ENCODE measurements at regions not wholly inside any gene's neighbourhood (a gene's known extent, or its start where the extent isn't known, plus 50 kb on each side); places are given as distances from the start of the nearest gene placed in this dataset.

DNA sequence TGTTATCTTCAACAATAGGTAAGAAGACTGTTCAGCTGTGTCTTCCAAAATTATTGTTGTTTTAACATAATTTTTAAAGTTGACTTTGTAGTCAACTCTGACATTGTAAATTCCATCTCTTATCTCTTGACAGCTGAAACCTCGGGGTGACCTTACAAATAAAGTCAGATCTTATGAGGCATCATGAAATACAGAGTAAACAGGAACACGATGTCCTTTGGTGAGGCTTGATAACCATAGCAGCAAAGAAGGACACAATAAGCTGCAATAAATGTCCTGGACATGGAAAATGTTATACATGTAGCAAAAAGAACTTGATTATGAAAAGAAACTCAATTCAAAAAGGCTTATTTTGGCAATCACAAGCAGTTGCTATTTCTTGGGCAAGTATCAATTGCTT lies 618.9 kb upstream of the SLC39A10 start:
- DNase-seq: no peak

DNA sequence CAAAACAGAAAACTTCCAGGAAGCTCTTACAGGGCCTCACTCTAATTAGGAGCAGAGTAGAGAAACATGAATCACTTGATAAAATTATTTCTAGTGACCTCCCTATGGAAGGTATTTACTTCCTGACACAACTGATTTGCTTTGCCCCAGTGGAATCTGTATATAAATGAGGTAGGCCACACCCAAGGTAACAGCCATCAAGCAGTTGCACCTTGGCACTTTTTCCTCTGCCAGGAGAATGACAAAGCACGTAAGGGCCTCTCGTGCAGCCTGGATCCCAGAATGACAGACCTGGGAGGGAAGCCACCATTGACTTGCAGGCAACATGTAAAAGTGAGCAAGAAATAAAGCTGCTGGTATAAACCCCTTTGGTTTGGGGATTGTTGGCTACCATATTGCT lies 620.0 kb upstream of the SLC39A10 start:
- no peak for DNase-seq

DNA sequence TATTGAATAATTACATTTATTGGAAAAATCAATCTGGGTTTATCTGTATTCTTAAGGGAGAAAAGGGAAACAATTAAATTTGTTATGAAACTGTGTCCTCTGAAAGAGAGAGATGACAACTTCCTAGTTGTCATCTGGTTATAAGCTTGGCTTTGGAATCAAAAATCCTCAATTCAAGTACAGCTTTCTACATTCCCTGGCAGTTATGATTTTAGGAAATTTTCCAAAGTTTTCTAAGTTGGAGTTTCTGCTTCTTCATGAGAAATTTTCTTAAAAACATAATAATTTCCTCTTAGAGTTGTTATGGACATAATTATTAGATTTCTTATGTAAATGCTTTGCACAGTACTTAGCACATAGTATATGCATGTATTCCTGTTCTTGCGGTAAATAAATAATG lies 625.6 kb upstream of the SLC39A10 start:
- DNase-seq: no peak

DNA sequence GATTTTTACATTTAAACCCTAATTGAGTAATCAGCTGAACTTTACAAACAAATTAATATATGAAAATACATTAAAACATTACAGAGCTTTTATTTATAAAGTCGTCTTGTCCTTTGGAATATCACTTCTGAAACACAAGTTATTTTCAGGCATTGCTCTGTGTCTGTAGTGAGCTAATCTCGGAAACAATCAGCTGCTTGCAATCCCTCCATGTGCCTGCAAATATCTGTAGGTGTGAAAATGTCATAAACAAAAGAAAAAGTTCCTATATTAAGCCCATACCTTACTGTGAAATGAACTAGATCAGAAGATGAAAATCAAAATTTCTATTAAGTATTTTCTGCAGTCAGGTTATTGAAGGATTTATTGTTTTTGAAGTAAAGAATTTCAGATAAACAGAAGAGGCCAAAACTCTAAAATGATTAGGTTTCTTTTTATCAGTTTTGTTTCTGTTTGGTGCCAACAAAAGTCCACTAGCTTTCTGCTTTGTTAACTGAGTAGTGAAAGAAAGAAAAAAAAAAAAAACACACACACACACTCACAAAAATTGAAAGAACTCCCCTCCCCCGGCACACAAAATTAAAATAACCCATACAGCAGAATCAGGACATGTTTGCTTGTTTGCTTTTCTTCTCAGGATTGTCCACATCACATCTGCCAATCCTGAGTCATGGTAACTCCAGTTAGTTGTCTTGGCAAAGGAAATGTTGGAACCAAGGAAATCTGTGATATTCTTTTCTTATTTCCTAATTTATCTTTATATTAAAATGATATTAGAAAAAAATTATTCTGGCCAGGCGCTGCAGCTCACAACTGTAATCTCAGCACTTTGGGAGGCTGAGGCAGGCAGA lies 627.0 kb upstream of the SLC39A10 start:
- no peak for DNase-seq

DNA sequence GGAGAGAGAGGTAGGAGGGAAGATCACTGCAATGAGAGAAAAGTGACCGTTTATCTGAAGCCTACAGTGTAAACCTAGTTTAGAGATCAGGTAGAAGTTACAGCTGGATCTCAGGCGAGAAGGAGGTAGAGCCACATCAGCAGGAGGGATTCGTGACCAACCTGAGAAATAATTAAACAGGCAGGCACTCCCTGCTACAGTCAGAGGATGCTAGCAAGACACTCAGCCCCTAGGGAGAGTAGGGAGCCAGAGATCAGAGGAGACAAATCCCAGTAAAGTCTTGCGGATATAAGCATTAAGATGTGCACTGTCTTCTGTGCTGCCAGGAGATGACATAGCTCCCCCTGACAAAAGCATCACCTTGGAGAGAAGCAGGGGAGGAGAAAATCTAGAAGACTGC lies 629.1 kb upstream of the SLC39A10 start:
- no peak for DNase-seq

DNA sequence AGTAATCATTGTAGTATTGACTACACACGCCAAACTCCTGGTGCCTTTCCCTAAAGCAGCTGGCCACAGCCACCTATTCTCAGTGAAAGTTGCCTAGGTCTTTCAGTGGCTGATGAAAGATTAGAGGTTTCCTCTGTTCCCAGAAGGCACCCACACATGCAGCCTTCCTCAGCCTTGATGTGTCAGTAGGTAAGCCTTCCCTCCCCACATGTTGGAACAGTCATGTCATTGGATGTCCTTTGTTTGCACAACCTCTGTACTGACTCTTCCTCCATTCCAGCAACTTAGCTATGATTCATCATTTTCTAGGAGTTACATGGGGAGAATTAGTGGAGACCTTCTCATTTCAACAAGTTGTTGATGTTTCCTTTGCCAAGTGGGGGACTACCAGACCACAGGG lies 630.8 kb upstream of the SLC39A10 start:
- DNase-seq: peak; percentile 45

DNA sequence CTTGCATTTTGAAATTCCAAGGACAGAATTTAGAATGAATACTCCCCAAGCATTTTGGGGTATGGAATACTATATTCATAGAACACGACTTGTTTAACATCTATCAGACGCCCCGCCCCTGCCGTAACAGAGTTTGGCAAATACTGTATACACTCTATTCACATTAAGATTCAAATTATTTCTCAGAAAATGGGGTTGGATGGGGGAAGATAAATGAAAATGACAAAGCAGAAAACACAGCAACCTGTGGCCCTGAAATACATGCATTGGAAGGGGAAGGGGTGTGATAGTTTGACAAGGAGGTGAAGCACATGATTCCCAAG lies 634.6 kb upstream of the SLC39A10 start:
- DNase-seq: no peak

DNA sequence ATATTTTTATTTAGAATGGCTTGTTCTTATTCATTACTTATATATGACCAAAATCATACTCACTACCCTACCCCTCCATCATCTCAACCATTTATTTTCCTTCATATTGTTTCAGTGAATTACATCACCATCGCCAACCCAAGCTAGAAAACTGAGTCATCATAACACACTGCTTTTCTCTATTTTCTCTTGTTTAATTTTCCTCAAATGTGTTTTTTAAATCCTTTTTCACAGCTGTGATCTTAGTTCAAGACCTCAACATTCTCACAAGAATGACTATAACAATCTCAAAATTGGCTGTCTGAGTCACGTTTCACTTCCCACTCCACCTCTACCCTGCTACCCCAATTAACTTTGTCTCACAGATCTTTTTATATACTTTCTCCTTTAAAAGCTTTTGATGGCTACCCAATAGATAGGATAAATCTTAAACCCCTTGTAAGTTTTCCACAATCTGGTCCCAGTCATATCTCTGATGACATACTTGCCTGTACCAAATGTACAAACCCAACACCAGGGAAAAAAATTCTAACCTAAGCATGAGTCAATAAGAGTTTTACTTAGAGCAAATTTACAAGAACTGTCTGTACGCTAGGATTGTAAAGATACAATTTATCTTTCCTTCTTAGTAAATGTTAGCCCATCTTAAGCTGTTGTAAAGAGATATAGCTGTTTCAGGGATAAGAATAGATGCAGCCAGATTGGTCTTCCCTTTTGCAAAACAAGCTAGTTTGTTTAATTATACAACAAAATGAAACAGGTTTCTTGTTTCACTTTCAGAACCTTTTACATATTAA lies 635.1 kb upstream of the SLC39A10 start:
- DNase-seq: peak; percentile 17

DNA sequence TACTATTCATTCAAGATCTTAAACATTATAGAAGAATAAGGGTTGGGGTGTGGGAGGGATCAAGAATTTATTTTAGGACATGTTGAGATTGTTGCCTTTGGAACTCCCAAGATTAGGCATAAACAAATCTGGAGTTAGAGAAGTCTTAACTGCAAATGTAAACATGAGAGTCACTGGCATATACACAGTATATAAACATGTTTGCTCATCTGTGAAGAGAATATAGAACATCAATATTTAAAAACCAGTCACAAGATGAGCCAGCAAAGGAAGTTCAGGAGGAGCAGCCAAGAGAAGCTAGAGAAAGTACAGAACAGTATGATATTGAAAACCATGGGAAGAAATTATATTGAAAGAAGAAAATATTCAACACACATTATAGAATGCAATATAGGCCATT lies 638.6 kb upstream of the SLC39A10 start:
- no peak for DNase-seq

DNA sequence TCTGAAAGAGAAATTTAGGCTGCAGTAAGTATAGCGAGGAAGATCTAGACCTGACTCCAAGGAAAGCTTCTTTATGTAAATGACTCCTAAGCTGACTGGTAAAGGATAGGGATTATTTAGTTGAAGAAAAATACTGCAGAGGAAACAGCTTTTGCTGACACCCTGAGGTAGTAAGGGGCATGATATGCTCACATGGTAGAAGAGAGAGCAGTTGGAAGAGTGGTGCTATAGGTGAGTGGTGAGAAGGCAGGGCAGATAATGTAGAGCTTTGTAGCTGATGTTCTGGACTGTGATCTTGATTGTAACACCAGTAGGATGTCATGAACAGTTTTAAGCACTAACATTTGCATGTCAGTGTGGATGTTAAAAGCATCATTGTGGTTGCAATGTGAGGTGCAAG lies 639.1 kb upstream of the SLC39A10 start:
- no peak for DNase-seq

DNA sequence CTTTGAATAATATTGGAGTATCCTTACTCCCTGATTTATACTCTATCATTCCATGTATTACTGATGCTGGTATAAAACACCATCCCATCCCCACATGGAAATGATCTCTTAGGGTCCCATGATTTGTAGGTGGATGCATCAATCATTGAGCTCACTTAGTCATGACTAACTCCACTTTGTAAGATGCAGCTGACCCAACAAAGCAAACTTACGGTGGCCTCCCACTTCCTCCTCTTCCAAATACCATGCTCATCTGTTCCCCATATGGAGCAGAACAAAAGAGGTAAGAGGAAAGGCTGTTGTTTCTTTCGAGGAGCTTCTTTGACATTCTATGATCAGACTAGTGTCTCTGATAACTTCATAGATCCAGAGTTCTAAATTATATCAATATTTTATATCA lies 640.2 kb upstream of the SLC39A10 start:
- peak; percentile 72 for DNase-seq

DNA sequence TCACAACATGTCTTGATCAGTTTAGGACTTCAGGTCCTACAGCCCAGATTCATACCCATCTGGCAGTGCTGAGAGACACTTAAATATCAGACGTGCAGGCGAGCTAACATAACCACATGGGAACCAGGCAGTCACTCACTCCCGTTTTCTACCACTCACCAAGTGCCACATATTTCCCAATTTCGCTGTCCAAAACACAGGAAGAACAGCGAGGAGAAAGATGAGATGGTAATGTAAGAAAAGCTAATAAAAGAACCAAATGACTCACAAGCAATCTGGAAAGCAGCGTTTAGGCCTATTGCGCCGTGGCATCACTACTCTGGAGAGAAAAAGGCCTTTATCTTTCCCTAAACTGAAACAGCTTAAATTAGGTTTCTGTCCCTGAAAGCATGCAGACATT lies 647.8 kb upstream of the SLC39A10 start:
- DNase-seq: peak; percentile 75

DNA sequence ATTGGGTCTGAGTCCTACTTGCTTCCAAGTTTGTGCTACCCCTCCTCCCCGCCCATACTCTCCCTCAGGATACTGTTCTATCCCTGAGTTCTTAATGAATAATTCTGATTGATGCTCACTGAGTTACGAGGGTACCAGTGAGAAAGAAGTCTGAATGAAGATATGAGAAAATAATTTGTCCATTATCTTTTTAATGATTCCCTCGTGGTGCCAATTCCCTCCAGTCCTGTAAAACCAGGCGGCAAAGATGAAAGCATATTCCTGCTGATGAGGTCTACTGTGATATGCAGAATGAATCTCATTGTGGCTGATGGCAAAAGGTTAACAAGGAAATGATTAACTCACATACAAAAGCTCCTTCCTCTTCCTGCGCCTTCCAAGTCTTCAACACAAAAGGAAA lies 650.2 kb upstream of the SLC39A10 start:
- no peak for DNase-seq

DNA sequence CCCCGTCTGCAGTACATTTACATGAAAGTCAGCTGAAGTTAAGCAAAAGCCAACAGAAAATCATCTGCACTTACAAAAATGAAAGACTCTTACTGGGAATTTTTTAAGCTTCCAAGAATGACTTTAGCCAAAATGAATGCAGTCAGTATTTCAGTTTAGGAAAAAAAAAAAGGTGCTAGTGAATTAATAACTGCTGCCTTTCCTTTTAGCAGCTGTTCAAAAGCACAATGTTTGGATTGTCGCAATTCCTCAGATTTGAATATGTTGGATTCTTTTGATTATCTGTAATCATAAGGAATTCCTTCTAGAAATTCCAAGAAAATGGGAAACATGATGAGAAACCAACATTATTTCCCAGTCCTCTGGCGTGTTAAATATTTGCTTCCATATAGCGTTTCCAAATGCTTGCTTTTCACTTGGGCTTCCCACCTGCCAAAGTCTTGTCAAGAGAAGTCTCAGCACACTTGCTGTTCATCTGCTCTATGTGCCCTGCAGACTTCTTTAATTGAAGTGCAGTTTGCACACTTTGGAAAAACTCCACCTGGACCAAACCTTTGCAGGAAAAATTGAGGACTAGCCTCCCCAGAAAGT lies 653.0 kb upstream of the SLC39A10 start:
- peak; percentile 17 for DNase-seq

DNA sequence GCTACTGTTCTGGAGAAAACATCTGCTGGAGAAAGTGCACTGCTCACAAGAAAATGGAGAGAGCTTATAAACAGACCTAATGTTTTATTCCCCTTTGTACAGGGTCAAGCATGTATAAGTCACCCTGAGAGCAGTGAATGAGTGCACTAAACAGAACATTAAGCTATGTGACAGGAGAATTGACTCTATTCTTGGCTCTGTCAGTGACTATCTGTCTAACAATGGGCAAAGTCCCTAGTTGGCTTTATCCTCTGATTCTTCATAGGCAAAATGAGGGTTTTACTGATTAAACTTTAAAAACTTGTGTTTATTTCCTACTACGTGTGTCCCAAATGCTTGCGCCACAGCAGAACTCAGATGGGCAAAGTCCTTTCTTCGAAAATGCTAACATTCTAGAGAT lies 655.1 kb upstream of the SLC39A10 start:
- DNase-seq: no peak

DNA sequence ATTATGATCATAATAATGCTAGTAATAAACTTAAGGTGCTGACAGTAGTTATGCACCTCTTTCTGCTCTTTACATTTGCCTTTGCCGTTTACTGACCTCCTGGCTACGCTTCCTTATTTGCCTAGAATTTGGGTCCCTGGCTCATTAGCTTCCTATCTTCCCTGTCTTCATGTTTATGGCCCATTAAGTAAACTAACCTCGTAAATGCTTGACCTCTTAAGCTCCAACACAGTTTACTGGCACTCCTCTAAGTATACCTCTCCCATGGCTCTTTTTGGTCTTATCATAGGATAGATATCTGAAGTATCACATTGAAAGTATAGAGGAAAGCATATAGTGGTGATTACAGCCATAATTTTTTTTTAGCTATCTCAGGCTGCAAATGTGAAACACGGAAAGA lies 657.3 kb upstream of the SLC39A10 start:
- DNase-seq: no peak

DNA sequence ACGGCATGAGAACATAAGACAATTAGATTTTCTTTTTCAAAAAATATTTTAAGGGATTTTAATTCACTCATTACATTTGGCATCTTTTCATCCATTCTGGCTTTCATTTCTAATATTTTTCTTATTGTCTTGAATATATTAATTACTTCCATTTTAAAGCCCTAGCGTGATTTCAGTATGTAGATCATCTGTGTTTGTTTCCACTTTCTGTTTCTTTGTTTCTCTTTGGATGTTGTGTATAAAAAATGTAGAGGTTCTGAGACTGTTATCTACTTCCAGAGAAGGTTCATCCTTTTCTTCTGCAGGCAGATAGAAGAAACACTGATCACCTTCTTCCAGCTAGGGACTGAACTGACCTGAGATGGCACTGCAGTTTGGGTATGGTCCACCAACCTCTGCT lies 664.4 kb upstream of the SLC39A10 start:
- no peak for DNase-seq

DNA sequence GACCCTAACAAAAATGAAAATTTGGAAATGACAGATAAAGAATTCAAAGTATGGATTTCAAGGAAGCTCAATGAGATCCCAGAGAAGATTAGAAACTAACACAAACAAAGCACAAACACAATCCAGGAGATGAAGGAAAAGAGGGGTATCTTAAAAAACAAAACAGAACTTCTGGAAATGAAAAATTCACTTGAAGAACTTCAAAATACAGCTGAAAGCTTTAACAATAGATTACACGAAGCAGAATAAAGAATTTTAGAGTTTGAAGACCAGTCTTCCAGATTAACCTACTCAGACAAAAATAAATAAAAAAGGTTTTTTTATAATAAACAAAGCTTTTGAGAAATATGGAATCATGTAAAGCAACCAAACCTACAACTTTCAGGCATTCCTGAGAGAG lies 671.8 kb upstream of the SLC39A10 start:
- DNase-seq: no peak

DNA sequence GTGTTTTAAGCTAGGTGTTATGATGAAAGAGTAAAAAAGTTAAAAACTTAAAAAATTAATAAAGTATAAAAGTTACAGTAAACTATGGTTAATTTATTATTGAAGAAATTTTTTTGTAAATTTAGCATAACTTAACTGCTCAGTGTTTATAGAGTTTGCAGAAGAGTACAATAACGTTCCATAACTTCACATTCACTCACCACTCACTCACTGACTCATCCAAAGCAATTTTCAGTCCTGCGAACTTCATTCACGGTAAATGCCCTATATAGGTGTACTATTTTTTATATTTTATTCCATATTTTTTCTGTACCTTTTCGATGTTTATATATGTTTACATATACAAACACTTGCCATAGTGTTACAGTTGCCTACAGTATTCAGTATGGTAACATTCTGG lies 694.8 kb upstream of the SLC39A10 start:
- no peak for DNase-seq

DNA sequence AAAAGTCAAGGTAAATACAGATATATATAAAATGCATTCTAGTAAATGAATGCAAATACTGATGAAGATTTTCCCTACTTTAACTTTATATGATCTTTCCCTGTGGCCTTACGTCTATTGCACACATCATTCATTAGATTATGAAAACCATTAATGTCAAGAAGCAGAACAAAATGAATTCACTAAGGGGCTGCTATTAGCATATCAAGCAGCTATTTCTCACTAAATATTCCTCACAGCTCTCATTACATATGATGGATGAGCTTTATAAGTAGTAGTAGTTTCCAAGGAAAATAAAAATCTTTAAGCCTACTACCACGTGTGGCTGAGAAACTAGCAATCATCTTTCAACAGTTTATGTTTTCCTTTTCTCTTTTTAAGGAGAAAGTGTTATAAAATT lies 702.8 kb upstream of the SLC39A10 start:
- no peak for DNase-seq

DNA sequence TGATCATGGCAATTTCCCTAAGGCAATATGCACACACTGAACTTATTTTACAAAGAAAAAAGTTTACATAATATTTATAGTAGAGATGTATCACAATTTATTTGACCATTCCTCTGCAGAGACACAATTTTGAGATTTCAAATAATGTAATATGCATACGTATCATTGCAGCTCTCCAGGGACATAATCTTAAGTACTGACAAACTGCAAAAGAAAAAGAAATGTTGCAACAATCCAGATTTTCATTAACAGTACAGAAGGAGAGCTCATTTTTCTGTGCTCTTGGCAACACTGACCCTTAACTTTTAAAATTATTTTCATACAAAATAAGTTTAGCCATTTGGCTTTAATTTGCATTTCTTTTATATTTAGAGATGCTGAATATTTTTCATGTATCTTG lies 710.2 kb upstream of the SLC39A10 start:
- DNase-seq: no peak

DNA sequence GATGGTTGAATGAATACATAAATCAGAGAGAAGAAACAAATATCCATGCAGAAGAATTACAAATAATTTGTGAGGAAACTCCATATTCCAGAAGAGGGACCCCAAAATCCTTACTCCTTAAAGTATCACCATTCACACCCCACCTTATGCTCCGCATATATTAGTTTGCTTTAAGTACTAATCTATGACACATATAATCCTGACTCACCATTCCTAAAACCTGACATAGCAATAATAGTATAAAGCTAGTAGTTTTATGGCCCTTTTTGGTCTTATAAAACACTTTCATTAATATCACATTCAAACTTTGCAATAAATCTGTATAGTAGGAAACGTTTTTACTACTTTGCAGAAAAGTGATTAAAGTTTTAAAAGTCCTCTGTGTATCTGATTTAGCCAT lies 719.0 kb upstream of the SLC39A10 start:
- DNase-seq: no peak

DNA sequence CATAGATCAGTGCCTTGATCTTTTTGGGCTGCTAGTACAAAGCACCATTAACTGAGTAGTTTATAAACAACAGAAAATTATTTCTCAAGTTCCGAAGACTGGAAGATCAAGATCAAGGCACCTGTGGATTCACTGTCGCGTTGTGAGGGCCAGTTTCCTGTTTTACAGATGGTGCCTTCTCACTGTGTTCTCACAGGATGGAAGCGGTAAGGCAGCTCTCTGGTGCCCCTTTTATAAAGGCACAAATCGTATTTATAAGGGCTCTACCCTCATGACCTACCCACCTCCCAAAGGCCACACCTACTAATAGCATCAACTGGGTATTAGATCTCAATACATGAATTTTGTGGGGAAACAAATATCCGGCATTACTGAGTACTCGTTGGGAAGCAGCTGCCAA lies 729.5 kb upstream of the SLC39A10 start:
- no peak for DNase-seq

DNA sequence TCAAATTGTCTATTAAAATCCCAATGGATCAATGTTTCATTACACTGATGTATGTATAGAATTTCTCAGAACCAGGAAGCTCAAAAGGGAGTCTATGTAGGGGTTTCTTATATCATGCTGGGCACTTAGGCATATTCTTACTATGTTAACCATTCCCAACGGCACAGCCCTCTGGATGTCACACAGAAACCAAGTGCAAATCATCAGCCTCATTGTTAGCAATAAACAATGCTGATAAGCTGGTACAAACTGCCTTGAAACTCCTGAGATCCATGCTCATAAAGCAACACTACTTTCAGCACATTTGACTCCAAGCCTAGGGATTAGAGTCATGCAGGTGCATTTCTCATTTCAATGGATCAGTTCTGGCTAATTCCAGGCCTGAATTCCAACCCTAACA lies 730.2 kb upstream of the SLC39A10 start:
- DNase-seq: no peak

All from fibroblast of skin of abdomen (primary cell).